HG03108 (cell line): ENCODE measurements at regions not wholly inside any gene's neighbourhood (a gene's known extent, or its start where the extent isn't known, plus 50 kb on each side); places are given as distances from the start of the nearest gene placed in this dataset.

ENCODE experiments used
- ATAC-seq: cut with Tn5 transposase; IDR thresholded peaks from one replicate; pipeline ENCODE4 v1.9.1; 2021; ENCODE audit warnings: moderate library complexity; ENCODE audit not compliant: unreplicated experiment

DNA sequence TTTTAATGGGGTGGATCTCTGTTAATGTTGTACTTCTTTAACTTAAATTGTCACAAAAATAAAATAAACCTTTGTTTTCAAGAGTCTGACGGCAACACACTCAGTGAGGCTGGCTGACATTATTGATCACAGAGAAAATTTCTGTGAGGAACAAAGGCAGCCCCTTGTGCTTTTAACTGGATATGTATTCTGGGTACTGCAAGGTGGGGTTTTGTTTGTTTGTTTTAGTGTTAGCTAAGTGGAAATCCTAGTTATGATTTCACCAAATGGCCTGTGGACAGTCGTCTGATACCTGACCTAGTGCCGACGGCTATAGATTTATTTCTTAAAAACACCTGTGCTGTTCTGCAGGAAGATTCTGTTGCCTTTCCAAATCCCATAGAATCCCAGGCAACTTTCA, 1329.5 kb upstream of the ZEB2 start:
- ATAC-seq = no peak

DNA sequence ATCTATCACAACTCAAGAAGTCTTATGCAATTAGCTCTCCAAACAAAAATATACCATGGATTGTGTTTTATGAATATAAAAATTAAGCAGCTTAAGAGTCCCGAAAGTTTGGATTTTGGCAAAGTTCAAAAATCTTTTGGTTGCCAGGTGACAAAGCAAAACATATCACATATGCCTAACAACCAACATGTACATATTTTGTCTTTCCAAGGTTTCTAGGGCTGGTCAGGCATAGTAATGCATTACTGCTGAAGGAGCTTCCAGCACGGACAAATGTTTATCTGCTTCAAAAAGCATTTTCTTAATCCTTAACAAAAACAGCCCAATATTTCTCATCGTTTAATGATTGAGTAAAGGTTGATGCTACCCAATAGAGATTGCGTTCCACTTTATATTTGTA, 1327.1 kb upstream of the ZEB2 start:
- ATAC-seq = no peak

DNA sequence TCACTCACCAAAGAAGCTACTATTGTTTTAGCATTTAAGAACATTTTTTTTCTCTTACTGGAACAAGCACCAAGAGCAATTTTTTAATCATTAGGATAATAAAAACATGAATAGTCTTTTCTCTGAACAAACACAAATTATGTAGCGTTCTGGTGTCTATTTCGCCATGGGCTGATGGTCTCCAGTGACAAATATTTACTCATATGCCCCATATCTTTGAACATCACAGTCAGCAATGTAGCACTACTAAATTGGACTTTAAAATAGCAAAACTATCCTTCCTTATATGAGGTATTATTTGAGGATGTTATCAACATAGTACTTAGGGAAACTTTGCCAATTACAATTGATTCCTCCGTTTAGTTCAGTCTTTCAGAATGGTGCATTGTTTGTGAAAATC, 1326.0 kb upstream of the ZEB2 start:
- no peak for ATAC-seq

DNA sequence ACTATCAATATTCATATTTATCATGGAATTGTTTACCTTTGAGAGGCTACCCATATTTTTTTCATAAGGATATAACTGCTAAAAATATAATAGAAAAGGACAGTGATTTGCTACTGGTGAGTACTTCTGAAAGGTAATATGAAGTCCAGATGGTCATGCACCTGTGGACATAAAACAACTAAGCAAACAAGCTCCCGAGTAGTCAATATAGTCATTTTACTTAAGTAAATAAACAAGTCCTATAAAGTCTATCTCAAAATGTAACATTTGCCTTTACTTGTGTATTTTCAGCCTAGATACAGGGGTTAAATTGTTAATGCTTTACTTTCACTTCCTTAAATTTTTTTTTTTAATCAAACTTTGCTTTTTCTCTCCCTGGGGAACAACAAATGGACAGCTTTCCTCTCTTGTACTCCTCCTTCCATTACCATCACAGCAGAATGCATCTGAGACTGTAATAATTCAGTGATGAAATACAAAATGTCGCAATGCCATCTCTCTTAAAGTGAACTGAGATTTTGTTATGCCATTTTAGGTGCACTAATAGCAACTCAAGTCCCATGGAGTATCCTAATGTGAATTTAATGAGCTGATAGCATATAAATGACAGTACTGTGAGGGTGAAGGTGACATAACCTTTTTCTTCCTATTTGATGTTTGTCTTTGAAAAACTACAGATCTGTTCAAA, 1325.4 kb upstream of the ZEB2 start:
- ATAC-seq = no peak

DNA sequence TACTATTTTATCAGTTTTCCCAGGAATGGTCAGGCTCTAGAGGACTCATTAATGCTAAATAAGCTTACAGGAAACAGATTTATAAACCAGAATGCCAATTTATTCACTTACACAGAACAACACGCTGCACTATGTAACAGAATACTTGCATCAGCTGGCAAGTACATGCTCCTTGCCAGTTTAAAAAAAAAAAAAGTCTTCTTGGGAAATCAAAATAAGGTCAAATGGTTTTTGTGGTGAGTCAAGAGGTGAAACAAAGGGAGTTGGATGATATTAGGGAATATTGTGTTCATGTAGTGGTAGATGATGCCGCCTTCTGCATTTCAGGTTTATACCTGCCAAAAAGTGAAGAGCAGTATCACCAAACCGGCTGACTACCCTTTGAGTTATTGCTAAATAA, 1322.1 kb upstream of the ZEB2 start:
- no peak for ATAC-seq

DNA sequence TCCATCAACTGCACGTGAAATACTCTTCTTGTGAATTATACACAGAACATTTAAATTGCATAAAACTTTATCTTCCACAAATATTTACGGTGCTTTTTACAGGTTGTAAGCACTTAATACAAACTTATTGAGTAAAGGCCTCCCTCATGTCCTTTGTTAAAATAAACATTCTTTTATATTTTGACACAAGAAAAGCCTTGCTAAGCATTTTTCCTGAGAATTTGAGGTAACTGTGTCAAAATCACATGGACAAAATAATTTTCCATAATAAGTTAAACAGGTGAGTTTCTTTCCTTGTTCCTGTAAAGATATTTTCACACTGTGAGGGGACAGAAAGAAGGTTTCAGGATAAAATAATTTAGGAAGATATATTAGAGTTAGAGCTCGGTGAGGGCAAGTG, 1317.1 kb upstream of the ZEB2 start:
- ATAC-seq = no peak

DNA sequence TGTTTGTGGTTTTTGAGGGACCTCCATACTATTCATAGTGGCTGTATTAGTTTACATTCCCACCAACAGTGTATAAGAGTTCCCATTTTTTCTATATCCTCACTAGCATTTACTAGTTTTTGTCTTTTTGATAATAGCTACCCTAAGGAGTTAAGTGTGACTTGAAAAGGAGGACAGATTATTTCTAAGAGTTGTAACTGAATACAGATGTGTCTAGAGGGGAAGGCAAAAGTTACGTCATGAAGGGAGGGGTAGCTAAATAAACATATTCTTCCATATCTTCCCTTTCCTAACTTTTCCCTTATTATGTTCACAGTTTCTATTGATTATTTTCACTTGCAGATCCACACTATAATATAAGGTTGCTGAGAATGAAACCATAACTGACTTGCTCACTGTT, 1315.7 kb upstream of the ZEB2 start:
- ATAC-seq = no peak

DNA sequence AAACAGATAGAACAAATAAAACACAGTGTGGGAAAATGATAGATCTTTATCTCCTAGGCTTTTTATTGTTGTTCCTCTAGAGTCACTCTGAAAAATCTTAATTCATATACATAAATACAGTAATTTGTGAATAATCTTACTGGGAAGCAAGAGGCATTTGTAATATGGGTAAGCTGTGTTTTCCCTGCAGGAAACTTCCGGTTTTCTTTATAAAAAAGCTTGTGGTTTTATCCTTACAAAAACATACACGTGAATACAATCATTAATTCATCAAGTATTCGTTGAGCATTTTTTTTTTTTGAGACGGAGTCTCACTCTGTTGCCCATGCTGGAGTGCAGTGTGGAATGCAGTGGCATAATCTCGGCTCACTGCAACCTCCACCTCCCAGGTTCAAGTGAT, 1312.8 kb upstream of the ZEB2 start:
- no peak for ATAC-seq

DNA sequence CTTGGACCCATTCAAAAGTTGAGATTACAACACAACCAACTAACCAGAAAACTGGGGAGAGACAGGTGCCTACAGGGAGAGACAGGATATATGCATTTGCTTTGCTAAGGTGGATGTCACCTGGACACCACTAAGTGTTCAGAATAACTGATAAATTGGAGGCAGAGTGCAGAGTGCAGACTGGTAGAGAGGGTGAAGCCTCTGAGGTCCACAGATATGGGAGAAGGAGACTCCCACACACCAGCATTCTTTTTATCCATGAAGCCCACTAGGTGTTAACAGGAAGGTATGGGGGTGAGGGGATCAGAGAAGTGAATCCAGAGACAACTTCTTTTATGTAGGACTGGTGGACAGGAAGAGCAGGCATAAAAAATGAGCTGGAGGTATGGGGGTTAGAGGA, 1310.0 kb upstream of the ZEB2 start:
- no peak for ATAC-seq

DNA sequence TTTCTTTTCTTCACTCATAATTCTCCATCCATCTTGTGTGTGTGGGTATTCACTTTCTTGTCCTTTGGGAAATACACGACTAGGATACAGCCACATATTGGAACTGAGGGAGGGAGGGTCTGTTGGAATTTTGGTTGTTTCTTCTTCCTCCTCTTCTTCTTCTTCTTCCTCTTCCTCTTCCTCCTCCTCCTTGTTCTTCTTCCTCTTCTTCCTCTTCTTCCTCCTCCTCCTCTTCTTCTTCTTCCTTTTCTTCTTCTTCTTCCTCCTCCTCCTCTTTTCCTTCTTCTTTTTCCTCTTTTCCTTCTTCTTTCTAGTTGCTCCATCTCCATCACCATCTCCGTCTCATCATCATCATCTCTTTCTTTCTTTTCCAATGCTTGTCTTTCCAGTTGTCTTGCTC, 1307.3 kb upstream of the ZEB2 start:
- ATAC-seq = no peak

DNA sequence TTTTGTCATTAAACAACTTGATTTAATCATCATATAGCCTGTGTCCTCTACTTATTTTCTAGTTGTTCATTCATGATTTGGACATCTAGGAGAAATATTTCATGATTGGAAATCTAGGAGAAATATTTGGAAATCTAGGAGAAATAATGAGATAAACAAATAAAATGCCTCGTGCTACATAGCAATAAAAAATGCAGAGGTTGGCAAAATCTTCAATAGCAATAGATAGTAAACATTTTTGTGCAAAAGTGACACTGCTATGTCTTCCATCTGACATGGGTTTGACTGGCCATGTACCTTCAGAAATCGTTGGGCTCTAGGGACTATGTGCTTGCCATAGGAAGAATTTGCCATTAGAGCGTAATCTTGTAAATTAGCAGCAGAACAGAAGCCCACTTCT, 1304.5 kb upstream of the ZEB2 start:
- no peak for ATAC-seq

DNA sequence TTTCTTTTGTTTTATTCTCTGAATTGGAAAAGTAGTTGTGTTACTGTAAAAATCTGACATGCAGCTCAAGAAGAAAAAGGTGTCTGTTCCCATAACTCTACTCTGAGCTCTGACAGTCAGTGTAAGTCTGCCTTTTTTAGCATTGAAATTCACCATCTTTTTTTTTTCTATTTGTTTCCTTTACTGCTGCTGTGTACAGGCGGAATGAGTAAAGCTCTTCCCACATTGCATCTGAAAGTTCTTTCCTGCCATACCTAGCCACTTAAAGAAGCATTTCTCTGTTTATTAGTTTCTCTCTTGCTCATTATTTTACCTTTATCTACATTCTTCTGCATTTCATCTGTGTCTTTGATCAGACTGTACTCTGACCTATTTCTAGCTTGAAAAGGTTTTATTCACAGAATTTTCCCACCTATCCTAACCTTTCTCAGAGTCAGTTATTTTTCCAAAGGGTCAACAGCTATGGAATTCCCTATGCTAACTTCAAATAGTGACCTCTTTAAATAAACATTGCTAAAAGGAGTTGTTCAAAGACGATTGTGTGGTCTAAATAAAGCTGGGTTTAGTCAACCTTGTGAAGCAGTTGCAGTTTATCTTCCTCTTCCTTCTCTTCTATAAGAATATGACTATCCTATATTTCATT, 1303.1 kb upstream of the ZEB2 start:
- no peak for ATAC-seq

DNA sequence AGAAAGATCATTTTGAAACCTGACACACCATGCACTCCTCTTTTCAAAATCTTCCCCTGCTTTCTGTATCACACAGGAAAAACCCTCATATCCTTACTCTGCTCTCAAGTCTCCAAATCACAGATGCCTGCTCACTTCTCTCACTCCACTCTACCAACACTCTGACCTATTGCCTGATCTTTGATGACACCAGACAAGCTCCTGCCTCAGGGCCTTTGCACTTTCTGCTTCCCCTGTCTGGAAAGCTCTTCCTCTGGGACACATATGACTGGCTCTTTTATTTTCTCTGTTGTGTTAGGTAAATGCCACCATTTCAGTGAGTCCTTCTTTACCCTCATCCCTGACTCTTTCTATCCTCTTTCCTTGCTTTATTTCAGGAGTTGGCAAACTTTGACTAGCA, 1300.7 kb upstream of the ZEB2 start:
- no peak for ATAC-seq

DNA sequence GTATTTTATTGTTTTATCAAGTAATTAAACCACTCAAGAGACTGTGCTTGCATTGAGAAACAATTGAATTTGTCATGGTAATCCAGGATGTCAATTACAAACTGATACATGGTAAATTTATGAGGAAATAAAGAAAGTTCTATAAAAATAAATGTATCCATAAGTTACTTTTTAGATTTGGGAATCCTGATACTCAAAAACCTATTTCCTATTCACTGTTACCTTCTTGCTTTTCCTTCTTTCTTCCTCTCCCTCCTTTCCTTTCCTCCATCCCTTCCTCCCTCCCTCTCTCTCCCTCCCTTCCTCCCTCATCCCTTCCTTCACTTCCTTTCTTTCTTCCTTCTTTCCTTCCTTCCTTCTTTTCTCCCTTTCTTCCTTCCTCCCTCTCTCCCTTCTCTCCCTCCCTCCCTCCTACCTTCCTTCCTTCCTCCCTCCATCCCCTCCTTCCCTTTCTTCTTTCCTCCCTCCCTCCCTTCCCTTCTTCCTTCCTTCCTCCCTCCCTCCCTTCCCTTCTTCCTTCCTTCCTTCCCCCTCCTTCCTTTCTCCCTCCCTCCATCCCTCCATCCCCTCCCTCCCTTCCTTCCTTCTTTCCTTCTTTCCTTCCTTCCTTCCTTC, 1299.1 kb upstream of the ZEB2 start:
- ATAC-seq = no peak

DNA sequence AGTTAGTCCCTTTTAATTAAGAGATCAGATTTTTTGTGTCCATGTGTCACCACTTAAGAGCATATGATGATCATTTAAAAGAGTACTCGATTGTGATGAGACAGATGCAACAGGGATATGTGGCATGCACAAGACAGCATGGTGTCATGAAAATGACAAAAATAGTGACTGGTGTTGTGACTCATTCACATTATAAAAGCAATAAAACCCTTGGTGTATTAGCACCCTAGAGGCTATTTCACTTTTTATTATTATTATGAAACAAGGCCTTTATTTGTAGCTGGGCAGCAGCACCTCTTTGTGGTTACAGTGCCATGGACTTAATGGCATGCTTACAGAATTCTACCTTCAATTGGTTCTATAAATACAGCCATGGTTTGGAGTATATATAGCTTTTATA, 1296.0 kb upstream of the ZEB2 start:
- no peak for ATAC-seq

DNA sequence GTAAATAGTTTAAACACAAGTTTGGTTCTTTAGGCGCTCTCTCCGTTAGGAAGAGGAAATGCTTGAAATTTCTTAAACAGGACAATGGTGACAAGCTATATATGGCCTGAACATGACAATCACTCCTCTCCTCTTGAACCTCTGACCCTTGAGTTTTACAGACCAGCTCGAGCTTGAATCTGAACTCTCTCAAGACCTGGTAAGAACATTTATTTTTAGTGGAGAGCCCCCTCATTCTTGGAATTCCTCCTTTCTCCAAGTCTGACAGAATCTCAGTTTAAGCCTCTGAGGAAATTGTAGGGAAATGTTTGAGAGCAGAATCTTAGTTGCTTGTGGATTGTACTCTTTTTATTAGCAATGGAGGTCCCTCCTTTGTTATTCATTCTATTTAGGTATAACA, 1293.6 kb upstream of the ZEB2 start:
- no peak for ATAC-seq

DNA sequence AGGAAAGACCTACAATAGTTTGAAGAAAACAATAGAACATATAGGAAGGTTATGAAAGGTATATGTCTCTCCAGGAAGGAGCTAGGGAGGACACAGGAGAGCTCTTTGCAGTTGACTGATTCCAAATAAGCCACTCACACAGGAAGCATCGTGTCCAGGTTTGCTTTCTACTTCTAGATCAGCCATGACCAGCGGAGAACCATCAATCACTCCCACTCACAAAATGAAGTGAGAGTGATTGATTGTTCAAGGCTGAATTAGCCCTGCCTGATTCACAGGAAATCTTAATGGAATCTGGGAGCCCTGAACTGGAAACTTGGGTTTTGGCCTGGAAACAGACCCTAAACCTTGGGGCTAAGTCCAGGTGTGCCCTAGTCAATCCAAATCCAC, 1292.2 kb upstream of the ZEB2 start:
- no peak for ATAC-seq

DNA sequence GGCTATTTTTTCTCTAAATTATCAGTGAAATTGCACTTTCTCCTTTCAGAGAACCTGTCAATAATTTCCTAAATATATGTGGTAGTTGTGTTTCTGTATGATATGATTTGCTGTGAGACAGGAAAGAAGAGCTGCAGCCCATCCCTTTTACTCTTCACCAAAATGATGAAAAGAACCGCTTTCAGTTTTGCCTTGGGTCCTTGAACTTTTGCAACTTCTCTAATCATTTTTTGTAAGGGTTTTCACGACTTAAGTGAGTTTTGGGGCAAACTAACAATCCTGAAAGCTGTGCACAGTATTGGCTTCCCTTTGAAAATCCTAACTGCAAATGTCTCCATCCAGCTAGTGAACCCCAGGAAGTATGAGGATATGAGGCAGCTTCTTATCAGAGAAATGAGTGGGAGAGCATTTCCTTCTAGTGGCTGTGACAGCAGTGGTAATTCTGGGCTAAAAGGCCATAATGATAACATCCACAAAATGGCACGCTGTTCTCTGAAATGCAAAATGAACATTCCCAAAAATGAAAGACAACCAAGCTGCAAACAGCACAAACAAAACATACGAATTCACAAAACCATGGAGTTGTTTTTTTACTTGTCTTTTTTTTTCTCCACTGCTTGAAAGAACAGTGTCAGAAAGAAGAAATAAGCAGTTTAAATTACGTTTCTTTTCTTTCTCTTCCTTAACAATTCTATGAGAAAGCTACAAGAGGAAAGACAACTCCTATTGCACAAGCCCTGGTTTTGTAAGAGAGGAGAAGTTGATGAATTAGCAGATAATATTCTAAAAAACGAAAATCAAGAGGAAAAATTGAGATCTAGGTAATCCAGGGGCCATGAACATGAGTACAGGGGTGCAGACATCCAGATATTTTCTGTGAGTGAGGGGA, 1291.6 kb upstream of the ZEB2 start:
- no peak for ATAC-seq

DNA sequence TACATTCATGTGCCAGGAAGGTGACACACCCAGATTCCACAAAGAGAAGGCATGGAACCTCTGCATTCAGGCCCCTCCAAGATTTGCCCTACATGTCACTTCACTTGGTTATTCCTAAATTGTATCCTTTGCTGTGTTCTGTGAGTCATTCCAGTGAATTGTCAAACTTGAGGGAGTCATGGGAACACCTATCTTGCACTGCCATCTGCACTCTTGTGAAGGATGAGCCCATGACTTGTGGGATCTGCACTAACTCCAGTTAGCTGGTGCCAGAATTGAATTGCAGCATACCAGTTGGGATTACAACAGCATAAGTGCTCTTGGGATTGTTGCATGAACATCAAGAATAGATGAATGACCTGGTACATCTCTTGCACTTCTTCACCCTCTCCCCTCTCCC, 1288.0 kb upstream of the ZEB2 start:
- no peak for ATAC-seq

DNA sequence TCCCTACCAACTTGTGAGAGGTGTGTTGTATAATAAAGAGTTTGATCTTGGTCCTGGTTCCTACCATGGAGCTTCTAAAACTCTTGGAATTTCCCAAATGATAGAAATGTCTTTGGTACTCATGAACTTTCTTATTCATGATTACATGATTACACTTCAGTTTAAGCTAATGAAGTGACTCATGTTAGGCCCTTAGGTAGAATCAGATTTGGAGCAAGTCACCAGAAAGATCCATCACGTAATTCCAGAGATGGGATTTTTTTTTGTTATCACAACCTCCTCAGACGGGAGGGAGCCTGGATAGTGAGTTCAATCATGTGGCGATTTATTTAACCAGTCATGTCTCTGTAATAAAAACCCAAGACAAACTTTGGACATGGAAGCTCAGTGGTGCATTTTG, 1287.6 kb upstream of the ZEB2 start:
- no peak for ATAC-seq

DNA sequence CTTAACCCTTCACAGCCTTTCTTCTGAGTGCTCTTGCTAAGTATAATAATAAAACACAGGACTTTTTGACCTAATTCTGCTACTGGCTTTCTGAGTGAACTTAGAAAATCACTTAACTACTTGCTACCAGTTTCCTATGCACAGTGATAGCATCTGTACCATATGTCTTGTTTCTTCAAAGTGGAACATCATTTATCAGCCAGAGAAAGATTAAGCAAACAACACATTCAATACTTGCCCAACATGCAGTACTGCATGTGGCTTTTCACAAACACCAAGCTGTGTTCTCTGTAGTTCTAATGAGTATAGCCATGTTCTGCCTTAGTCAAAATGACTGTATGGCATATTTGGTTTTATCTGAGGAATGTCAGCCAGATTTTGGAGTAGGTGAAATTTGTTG, 1286.6 kb upstream of the ZEB2 start:
- no peak for ATAC-seq

DNA sequence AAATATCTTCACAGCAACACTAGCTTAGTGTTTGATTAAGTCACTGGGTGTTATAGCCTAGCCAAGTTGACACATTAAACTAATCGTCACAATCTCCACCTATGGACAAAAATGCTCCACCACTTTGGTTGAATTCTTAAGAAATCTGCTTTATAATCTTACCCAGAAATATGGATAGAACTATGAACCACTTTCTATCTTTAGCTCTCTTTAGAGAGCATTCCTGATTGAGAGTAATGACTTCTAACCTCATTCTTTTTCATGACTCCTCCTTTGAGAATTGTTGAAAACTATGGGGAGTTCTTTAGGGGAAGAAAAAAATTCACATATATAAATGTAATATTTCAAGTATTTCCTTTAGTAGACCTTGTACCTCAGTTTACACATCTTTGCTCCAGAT, 1282.2 kb upstream of the ZEB2 start:
- no peak for ATAC-seq
